Transverse colon (tissue), 4 donors: ENCODE measurements at regions not wholly inside any gene's neighbourhood (a gene's known extent, or its start where the extent isn't known, plus 50 kb on each side); places are given as distances from the start of the nearest gene placed in this dataset.

Source experiments
- DNase-seq: peaks from one replicate; pipeline ENCODE4 v3.0.0-alpha.2; 2019
- H3K27ac ChIP-seq, 4 donors: fragments of 200-600 bp; sonication (generic); 2 replicates each; pipeline ENCODE4 v1.5.1; 2016 to 2018; ENCODE audit warnings: inconsistent platforms in 4 of 4
- H3K27me3 ChIP-seq: fragments of 200-600 bp; sonication (generic); 2 replicates; pipeline ENCODE4 v1.5.1; 2017; ENCODE audit warnings: inconsistent platforms
- H3K36me3 ChIP-seq, 4 donors: fragments of 200-600 bp; sonication (generic); 2 replicates each; pipeline ENCODE4 v1.5.1; 2017 to 2019; ENCODE audit warnings: inconsistent platforms in 4 of 4
- H3K4me1 ChIP-seq, 4 donors: fragments of 200-600 bp; sonication (generic); 2 replicates each; pipeline ENCODE4 v1.5.1; 2017 to 2020; ENCODE audit warnings: inconsistent platforms in 4 of 4
- H3K4me3 ChIP-seq, 4 donors: fragments of 200-600 bp; sonication (generic); 1 replicate in 1 of 4; 2 replicates in 3 of 4; pipeline versions ENCODE4 v1.5.1 to v1.6.1; 2017 to 2019; ENCODE audit warnings: inconsistent platforms in 4 of 4
- H3K9me3 ChIP-seq, 2 donors: fragments of 200-600 bp; sonication (generic); 2 replicates each; pipeline ENCODE4 v1.5.1; 2017 to 2019; ENCODE audit warnings: inconsistent platforms in 2 of 2
- EP300 ChIP-seq: sonication (generic); formaldehyde crosslinking; IDR thresholded peaks from one replicate; pipeline ENCODE4 v1.6.1; 2017; ENCODE audit warnings: antibody characterized with exemption, low read depth
- POLR2A ChIP-seq: fragments of 450-650 bp; IDR thresholded peaks from one replicate; pipeline ENCODE4 v1.6.1; 2016; ENCODE audit warnings: antibody characterized with exemption, mild to moderate bottlenecking, moderate library complexity
- POLR2AphosphoS5 ChIP-seq, 3 donors: sonication (generic); formaldehyde crosslinking; IDR thresholded peaks; one replicate each; pipeline ENCODE4 v1.6.1; 2016; ENCODE audit warnings: antibody characterized with exemption in 3 of 3
- WGBS, 2 donors: methylation state at CpG; one replicate each; pipeline ENCODE4 v1.1.5; 2018; ENCODE audit warnings: low coverage in 1 of 2; 5-methylcytosine and 5-hydroxymethylcytosine counted together
- in situ Hi-C, 4 donors: fragments of 200-750 bp; cut with MboI; loops; one replicate each; pipeline versions ENCODE4 v1.15.0 to v1.15.1; 2017; ENCODE audit warnings: low sequenced_read_pairs in 3 of 4, low pct_ligation_motif_present in 1 of 4, low pct_unique_long_range_greater_than_20kb in 1 of 4
- intact Hi-C: fragments of 100-400 bp; cut with DNase I; formaldehyde crosslinking; loops from one replicate; pipeline ENCODE4 v1.15.1; 2023; ENCODE audit warnings: low total_unique reads
- TF ChIP-seq, protein P1 (sequence below), 5 experiments: fragments of 200-600 bp in 3 of 5; fragments of 450-650 bp in 2 of 5; sonication (generic) in 3 of 5; IDR thresholded peaks; 1 replicate in 2 of 5; 2 replicates in 3 of 5; pipeline ENCODE4 v1.5.1; 2016 to 2017; ENCODE audit warnings: antibody characterized with exemption in 5 of 5, inconsistent platforms in 3 of 5, mild to moderate bottlenecking in 2 of 5, moderate library complexity in 1 of 5

DNA sequence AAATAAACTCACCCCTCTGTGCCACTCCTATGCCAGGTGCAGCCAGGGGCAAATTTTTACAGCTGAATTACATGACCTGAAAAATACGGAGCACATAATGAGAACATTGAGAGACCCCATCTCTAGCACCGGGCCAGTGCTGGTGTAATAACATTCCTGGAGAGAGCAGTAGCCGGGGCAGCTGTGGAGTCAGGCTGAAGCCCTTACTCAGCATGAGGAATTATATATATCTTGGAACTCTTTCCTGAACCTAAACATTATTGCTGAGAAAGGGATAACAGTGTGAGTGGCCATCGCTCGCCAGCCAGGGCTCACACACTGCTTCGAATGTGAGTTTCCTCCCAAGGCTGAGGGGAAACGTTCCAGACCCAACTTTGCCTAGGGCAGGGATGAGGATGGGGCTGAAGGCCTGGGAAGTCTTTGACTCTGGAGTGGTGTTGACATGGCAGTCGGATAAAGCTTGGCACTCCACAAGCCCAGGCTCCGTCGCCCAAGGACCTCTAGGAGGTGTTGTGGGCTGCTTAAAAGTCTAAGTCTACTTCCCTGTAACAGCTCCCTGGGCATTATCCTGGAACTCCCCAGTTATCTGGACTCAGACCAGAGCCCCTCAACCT, 269.8 kb downstream of the CDC5L start:
- no peak for DNase-seq

DNA sequence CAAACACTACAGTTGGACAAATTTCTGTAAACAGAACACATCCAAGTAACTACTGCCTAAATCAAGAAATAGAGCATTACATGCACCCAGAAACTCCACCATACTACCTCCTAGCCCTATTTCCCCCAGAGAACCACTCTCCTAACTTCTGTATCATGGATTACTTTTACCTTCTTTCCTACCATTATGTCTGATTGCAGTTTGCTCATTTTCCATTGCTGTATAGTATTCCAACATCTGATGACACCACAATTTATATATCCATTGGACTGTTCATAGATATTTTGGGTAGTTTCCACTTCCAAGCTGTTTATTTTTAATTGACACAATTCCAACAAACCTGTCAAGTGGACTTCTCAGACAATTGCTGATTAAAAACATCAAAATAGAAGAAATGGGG, 271.1 kb downstream of the CDC5L start:
- no peak for DNase-seq
- Histone ChIP-seq H3K9me3 (no peaks in the 10 kb centered on the region), H3K36me3 (no peaks in the 10 kb centered on the region), H3K27me3 (no peaks in the 10 kb centered on the region), H3K27ac (no peak overlapping the region), H3K4me3 (no peak overlapping the region), H3K4me1 (peaks cover 0 to 17% (median 7%) of the 10 kb centered on the region in 4 donors)
- intact Hi-C loops (loop anchor here (10.0 kb wide), 2 partner anchors 716 to 1056 kb away; partner anchors contain the start of gene SUPT3H), in situ Hi-C loops (loop anchor here (5.0 to 25.0 kb wide), 6 partner anchors 754 to 1254 kb away; no protein-coding TSS in a partner anchor)
- no peak for TF ChIP-seq POLR2A
- no peak for TF ChIP-seq EP300
- TF ChIP-seq, protein P1, sequence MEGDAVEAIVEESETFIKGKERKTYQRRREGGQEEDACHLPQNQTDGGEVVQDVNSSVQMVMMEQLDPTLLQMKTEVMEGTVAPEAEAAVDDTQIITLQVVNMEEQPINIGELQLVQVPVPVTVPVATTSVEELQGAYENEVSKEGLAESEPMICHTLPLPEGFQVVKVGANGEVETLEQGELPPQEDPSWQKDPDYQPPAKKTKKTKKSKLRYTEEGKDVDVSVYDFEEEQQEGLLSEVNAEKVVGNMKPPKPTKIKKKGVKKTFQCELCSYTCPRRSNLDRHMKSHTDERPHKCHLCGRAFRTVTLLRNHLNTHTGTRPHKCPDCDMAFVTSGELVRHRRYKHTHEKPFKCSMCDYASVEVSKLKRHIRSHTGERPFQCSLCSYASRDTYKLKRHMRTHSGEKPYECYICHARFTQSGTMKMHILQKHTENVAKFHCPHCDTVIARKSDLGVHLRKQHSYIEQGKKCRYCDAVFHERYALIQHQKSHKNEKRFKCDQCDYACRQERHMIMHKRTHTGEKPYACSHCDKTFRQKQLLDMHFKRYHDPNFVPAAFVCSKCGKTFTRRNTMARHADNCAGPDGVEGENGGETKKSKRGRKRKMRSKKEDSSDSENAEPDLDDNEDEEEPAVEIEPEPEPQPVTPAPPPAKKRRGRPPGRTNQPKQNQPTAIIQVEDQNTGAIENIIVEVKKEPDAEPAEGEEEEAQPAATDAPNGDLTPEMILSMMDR (IDR thresholded peaks at IDR 0.05): no peak
- TF ChIP-seq POLR2AphosphoS5 (IDR thresholded peaks at IDR 0.05): no peak

More for the DNA sequence above, 269.8 kb downstream of the CDC5L start:
- no peaks in the 10 kb centered on the region for H3K36me3 ChIP-seq
- intact Hi-C loops: loop anchor here (10.0 kb wide), 2 partner anchors 717 to 1057 kb away; partner anchors contain the start of gene SUPT3H
- H3K9me3 ChIP-seq: no peaks in the 10 kb centered on the region
- 93% methylated on average over 10 of the region's 10 CpGs; no CpG with 5 or more reads in 1 of the 2 donors for WGBS, 2 donors
- no peak overlapping the region for H3K27ac ChIP-seq
- TF ChIP-seq EP300: no peak
- TF ChIP-seq, protein P1 (IDR thresholded peaks at IDR 0.05): no peak
- TF ChIP-seq POLR2A: no peak
- H3K4me3 ChIP-seq: no peak overlapping the region
- H3K4me1 ChIP-seq: peaks cover 0 to 23% (median 7%) of the 10 kb centered on the region in 4 donors
- no peaks in the 10 kb centered on the region for H3K27me3 ChIP-seq
- in situ Hi-C loops: loop anchor here (5.0 to 25.0 kb wide), 6 partner anchors 755 to 1255 kb away; no protein-coding TSS in a partner anchor

DNA sequence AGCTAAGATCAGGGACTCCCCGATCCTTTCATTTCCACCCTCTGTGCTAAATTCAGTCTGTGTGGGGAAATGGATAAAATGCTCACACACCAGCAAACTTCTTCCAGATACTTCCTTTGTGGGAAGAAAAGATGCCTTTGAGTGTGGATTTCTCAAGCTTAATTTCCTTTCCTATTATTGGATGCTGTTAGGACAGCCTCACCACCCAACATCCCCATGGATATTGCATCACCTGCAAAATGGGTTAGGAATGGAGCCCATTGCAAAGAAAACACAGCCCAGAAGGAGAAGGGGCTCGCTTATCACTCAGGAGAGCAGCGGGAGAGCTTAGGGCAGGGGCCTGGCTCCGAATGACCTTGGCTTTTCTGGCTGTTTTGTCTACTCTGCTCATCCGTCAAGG, 272.2 kb downstream of the CDC5L start:
- no peak overlapping the region for H3K4me3 ChIP-seq
- no peak for DNase-seq
- WGBS, 2 donors: 80 to 95% methylated on average over 1 to 5 of the region's 5 CpGs
- TF ChIP-seq POLR2A (no peak), POLR2AphosphoS5 (IDR thresholded peaks at IDR 0.05) (no peak), EP300 (no peak)
- TF ChIP-seq, protein P1 (IDR thresholded peaks at IDR 0.05): no peak
- no peaks in the 10 kb centered on the region for H3K9me3 ChIP-seq
- no peaks in the 10 kb centered on the region for H3K27me3 ChIP-seq
- H3K4me1 ChIP-seq: peaks cover 0 to 8% (median 4%) of the 10 kb centered on the region in 4 donors
- in situ Hi-C loops (loop anchor here (5.0 to 25.0 kb wide), 6 partner anchors 753 to 1253 kb away; no protein-coding TSS in a partner anchor), intact Hi-C loops (loop anchor here (10.0 kb wide), 2 partner anchors 715 to 1055 kb away; partner anchors contain the start of gene SUPT3H)
- no peak overlapping the region for H3K27ac ChIP-seq
- H3K36me3 ChIP-seq: no peaks in the 10 kb centered on the region

DNA sequence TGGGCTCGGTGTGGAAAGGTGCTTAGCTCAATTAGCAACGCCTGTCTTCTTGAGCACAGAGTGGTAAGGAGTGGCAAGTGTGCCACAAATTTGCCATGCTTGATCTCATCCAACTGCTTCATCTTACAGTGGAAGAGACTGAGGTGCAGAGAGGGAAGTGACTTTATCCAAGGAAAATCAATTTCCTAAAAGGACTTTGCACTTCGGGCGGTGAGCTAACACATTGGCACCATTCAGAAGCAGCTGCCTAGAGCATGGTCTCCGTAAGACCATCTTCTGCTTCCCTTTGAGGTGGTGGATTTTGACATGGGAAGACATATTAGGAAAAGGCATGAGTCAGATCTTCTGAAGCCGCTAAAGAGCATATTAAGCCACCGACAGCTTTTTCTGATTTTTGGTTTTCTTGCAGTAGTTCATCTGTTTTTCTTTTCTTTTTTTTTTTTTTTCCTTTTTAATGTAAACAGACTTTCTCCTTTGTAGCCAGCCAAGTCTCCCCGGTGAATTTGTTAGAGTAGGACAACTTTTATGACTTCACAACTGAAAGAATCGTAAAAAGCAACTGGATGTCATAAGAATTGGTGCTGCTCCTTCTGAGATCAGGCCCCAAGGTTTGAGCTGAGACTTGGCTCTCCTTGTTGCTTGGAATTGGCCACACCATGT, 273.2 kb downstream of the CDC5L start:
- in situ Hi-C loops: loop anchor here (10.0 to 25.0 kb wide), 4 partner anchors 752 to 1252 kb away; no protein-coding TSS in a partner anchor

More for the DNA sequence above, 273.2 kb downstream of the CDC5L start:
- intact Hi-C loops: no loop called here
- no peak overlapping the region for H3K4me3 ChIP-seq
- H3K36me3 ChIP-seq: no peaks in the 10 kb centered on the region
- no peak overlapping the region for H3K27ac ChIP-seq
- H3K4me1 ChIP-seq: peaks cover 0 to 7% (median 3%) of the 10 kb centered on the region in 4 donors
- no peak for DNase-seq
- no peaks in the 10 kb centered on the region for H3K27me3 ChIP-seq
- 46 to 62% methylated on average over 7 to 9 of the region's 9 CpGs for WGBS, 2 donors
- no peaks in the 10 kb centered on the region for H3K9me3 ChIP-seq
- TF ChIP-seq, protein P1 (IDR thresholded peaks at IDR 0.05): no peak
- TF ChIP-seq POLR2AphosphoS5 (IDR thresholded peaks at IDR 0.05) (no peak), EP300 (no peak), POLR2A (no peak)
